NCI-H2171 (cell line): ENCODE measurements at regions not wholly inside any gene's neighbourhood (a gene's known extent, or its start where the extent isn't known, plus 50 kb on each side); places are given as distances from the start of the nearest gene placed in this dataset.
"Not testable (repeated sequence)": the region's sequence is repeated elsewhere in the genome, so short reads cannot be mapped to it uniquely, and the experiment has no call there.

ENCODE experiments used
- DNase-seq: peaks from one replicate; lab custom pipeline; 2025; lab: John Stamatoyannopoulos, UW

- no peak for DNase-seq
Observed at GRCh38 chr2:21966139-21966538, 842.4 kb downstream of the TDRD15 start.

DNA sequence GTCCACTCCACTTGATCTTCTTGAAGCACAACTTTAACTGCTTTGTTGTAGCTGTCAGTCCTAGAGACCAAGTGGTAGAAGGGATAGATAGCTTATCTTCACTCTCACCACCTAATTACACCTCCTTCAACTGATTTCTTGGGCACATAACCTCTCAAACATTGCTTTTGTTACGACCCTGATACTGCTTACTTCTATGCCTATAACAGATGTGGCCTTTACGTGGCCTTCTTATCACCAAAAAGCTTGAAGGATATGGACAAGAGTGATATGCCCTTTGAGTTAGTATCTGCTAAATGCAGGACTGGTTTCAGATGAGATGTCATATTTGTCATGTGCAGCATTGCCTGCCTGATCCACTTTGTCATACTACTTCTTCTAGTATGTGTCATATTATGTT, 847.2 kb downstream of the TDRD15 start:
- DNase-seq: no peak

- no peak for DNase-seq
Observed at GRCh38 chr2:21972586-21972985, 848.8 kb downstream of the TDRD15 start.

DNA sequence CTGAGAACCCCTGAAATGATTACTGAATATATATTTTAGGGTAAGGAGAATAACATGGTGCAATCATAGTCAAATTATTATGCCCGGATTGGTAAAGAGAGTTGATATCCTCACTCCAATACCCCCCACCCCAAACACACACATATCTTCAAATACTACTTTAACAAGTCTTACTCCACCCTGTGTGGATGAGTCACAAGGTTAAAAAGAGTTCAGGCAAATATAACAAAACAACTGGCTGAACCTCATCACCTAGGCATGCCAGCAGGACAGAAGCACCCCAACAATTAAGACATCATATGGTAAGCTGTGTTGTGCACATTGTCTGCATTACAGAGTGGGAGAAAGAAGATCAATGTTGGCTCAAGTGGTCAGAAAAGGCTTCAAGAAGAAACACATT, 857.4 kb downstream of the TDRD15 start:
- DNase-seq: no peak

DNA sequence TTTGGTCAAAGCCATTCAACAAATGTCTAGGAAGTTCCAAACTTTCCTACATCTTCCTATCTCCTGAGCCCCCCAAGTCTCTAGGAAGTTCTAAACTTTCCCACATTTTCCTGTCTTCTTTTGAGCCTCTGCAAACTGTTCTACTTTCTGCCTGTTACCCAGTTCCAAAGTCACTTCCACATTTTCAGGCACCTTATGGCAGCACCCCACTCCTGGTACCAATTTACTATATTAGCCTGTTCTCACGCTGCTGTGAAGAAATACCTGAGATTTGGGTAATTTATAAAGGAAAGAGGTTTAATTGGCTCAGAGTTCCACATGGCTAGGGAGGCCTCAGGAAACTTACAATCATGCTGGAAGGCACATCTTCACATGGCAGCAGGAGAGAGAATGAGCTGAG, 869.2 kb downstream of the TDRD15 start:
- no peak for DNase-seq

DNA sequence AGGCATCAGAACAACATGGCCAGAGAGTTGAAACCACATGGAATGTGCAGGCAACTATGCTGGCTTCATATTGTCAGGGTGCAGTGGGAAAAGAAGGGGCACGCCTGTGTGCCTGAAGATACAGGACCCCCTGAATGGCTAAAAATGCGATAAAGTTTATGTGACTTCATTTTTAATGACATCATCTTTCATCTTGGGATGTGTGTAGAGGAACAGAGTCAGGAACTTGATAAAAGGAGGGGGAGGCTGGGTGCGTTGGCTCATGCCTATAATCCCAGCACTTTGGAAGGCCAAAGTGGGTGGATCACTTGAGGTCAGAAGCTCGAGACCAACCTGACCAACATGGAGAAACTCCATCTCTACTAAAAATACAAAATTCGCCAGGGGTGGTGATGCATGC, 872.6 kb downstream of the TDRD15 start:
- no peak for DNase-seq

DNA sequence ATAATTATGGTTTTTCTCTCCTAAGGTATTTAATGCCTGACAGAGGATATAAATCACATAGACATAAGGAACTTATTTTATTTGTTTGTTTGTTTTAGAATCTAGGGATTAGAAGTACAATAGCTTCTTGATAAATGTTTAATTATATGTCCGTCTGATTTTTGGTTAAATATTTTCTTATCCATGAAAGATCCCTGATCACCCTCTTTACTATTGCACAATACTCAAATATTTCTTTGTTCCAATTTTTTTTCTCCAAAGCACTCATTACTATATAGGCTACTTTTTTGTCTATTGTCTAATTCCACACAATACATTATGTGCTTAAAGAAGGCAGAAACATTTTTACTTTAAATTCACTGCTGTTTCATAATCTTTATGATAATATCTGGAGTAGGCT, 875.8 kb downstream of the TDRD15 start:
- DNase-seq: no peak

DNA sequence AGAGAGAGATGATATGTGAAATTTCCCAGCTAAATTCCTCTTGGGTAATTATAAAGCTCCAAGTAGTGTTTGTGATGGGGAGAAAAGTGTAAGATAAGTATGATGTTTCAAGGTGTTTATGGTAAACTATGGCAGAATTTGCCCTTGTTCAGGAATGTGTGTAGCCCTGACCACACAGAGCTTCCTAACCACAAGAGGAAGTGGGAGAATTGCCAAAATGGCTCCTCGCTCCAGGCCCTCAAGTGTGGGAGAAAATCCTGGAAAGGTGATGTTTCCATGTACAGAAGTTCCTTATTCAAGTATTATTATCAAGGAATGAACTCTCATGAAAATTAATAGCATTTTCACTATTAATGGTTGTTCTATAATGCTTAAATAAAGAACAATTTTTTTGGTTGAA, 878.3 kb downstream of the TDRD15 start:
- DNase-seq: no peak

DNA sequence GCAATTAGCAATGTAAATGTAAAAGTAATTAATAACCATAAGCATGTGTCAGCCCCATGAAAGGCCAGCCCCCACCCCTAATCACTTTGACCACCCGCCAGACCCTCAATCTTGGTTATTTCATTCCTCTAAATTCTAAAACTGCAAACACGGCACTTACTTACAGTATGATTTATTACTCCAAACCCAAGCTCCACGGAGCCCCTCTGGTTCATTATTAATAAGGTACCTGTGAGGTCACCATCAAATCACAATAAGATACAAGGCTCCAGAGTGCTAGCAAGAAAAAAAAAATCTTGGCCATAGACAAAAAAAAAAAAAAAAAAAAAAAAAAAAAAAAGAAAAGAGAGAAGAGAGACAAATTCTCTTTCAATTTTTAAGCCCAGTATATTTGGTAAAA, 879.5 kb downstream of the TDRD15 start:
- DNase-seq: no peak

- no peak for DNase-seq
Observed at GRCh38 chr2:22011048-22011447, 887.3 kb downstream of the TDRD15 start.

GRCh38 chr2:22020091-22020742, 896.4 kb downstream of the TDRD15 start:
- peak; percentile 97 for DNase-seq

DNA sequence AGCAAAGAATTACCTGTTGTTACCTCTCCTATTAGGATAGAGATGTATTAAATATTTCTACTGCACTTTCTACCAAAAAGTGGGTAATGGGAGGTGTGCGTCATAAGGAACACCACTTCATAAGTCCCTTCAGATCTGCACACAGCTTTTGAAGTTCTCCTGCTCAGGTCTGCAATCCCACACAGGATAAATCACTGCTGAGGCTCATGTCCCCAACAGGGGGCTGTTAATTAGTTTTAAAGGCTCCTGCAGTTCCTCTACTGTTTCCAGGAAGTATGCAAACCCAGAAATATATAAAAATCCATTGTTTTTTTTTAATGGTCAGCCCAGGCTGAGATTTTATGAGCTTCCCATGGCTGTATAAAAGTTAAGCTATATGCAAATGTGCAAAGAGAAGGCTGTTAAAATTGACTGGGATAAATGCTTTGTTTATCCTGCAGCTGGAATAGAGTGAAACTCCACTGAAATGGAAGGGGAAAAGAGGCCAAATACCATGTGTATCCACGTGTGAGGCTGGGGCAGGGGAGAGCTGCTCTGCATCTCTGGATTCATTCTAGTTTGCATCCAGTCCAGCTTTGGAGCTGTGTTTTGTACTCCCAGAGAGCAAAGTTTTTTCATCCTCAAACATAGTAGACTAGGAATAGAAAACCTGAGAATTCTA, 903.7 kb downstream of the TDRD15 start:
- no peak for DNase-seq

GRCh38 chr2:22035361-22035830, 911.6 kb downstream of the TDRD15 start:
- peak; percentile 7 for DNase-seq

GRCh38 chr2:22037274-22037673, 913.5 kb downstream of the TDRD15 start:
- DNase-seq: no peak

GRCh38 chr2:22043784-22044183, 920.0 kb downstream of the TDRD15 start:
- DNase-seq: no peak

DNA sequence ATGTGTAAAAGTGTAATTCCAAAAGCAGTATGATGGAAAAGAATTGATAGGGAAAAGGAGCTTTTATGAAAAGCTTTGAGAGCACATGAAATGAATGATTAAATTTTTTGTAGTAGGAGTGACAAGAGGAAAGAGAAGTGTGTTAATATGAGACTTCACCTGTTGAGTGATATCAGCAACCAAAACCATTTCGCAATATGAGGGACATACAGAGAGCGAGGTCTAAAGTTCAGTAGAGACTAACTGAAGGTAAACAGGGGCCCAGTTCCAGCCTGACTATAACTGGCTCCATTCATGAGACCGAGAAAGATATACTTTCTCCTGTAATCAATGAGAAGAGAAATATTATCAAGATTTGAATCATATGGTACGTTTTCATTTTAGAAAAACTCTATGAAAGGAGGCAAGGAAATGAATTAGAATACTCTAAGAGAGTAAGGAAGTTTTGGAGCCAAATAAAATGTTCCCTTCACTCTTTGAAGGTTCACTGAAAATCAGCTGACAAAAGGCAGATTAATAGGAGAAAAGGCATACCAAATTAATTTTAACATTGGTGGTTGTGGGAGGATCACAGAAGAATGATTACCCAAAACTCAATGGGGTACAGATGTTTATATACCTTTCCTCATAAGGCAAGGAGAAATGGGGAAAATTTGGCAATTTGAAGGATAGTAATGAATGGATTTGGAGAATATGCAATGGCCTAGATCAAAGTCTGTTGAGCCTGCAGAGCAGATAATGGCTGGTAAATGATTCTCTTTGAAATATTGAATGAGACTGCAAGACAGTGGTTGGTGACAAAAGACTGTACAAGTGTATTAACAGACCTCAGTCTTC, 932.2 kb downstream of the TDRD15 start:
- no peak for DNase-seq

DNA sequence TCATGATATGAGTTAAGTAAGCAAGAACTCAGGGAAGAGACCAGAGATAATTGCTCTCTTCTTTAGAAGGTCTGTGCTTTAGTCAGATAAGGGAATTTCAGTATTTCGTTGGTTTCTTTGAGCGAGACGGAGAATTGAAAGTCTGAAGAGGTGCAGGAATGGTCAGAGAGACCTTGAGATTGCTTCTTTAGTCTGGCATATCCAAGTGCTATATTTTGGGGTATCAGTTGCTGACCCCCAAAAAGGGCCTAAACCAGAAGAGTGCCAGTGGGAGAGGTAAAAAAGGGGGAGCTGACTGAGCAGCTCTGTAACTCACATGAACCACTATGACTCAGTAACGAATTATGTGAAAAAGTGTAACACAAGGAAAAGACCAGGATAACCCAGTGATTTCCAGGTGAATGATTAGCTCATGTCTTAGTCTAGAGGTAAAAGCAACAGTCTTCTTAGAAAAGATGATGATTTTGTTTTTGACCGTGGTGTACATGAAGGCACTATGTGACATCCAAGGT, 932.9 kb downstream of the TDRD15 start:
- no peak for DNase-seq

DNA sequence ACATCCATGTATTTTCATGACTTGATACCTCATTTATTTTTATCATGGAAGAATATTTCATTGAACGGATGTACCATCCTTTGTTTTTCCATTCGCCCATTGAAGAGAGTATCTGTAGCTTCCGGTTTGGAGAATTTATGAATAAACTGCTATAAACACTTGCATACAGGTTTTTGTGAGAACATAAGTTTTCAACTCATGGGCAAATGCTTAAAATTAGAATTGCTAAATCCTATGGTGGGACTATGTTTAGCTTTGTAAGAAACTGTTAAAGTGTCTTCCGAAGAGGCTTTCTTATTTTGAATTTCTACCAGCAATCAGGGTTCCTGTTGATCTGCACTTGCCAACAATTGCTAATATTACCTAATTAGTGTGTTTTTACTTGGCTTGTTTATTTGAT, 938.9 kb downstream of the TDRD15 start:
- no peak for DNase-seq

DNA sequence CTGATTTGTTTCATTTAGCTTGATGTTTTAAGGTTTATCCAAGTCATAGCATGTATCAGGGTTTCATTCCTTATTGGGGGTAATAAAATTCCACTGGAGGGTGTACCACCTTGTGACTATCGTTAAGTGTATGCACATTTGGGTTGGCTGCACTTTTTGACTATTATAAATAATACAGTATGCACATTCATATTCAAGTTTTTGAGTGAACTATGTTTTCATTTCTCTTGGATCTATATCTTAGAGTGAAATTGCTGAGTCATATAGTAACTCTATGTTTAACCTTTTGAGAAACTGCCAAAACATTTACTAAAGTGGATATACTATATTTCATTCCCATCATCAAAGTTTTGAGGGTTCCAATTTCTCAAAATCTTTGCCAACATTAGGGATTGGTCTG, 952.7 kb downstream of the TDRD15 start:
- DNase-seq: no peak

DNA sequence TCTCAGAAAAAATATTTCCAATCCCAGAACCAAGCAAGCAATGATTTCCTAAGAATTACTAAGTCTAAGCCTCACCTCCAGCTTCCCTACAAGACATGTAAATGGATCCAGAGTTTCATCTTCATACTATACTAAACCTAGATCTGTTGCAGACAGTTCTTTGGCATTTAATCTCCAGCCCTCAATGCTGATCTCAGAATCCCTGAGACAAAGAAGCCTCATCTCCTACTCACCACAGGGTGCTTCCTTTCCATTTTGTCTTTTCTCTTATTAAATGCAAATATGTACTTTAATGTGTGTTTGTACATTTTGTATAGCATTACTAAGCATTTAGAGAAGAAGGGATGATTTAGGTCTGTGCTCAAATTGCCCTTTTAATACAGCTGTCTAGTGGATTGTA, 954.9 kb downstream of the TDRD15 start:
- no peak for DNase-seq

DNA sequence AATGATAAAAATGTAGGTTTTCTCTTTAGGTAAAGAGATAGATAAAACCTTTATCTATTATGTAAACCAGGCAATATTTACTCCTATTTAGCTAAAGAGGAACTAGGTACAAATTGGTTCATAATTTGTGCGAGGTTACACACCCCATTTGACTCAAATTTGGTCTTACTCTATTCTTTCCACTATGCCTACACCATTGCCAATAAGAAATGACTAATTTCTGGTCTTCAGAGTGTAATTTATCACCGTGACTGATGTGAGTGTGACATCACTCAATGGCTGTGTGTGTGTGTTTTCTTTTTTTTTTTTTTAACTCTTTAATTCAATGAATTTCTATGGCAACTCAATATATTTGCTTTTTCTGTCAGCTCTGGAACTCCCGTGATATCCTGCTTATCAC, 955.8 kb downstream of the TDRD15 start:
- DNase-seq: no peak

- DNase-seq: no peak
Observed at GRCh38 chr2:22086726-22087125, 963.0 kb downstream of the TDRD15 start.

- DNase-seq: not testable (repeated sequence)
Observed at GRCh38 chr2:22103617-22104016, 979.8 kb downstream of the TDRD15 start.
